ENCODE measurements at regions not wholly inside any gene's neighbourhood (a gene's known extent, or its start where the extent isn't known, plus 50 kb on each side); places are given as distances from the start of the nearest gene placed in this dataset.
"Not testable (repeated sequence)": the region's sequence is repeated elsewhere in the genome, so short reads cannot be mapped to it uniquely, and the experiment has no call there.

DNA sequence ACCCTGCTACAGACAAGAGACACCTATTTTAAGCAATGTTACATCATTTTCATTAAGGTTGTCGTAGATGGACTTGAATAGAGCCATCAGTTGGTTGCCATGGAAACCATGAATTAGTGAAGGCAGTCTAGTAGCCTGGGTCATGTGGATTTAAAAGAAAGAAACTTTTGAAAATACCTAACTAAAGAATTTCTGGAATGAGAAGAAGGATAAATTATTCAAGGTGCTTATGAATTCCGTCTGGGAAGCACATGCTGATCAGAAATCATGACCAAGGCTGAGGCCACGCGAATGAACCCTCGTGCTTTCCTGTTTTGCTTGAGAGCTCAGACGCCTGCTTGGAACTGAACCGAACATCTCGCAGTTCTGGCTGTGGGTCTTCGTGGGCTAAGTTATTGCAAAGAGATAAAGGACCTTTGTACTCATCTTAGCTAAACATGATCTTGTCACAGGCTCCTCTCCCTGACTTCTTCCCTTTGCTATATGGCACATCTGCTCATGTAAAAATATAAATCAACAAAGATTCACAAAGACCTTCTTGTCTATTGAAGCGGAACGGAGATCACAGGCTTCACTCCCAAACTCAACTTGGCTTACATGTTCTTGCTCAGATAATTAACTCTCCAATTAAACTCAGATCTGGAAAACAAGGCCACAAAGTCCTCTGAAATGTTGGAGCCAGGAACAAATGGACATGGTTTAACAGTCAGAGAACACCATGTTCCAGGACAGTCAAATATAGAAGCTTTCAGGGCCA is 140.2 kb downstream of the NUFIP1 start:
- no peak for DNase-seq

DNA sequence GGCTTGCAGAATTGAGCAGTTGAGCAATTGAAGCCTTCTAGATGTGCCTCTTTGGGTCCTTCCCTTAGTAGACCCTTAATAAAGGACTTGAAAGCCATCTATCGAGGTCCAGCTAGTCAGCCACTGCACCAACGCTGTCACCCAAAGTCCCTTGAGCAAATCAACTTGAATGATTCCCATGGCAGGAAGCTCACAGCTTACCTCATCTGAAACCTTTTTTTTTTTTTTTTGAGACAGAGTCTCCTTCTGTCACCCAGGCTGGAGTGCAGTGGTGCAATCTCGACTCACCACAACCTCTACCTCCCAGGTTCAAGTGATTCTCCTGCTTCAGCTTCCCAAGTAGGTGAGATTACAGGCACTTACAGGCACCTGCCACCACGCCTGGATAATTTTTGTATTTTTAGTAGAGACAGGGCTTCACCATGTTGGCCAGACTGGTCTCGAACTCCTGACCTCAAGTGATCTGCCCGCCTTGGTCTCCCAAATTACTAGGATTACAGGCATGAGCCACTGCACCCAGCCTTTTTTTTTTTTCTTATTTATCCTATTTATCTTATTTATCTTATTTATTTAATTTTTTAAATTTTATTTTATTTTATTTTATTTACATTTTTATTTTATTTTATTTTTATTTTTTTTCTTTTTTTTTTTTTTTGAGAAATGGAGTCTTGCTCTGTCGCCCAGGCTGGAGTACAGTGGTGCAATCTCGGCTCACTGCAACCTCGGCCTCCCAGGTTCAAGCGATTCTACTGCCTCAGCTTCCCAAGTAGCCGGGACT is 143.8 kb downstream of the NUFIP1 start:
- DNase-seq, result peak; percentile 51

DNA sequence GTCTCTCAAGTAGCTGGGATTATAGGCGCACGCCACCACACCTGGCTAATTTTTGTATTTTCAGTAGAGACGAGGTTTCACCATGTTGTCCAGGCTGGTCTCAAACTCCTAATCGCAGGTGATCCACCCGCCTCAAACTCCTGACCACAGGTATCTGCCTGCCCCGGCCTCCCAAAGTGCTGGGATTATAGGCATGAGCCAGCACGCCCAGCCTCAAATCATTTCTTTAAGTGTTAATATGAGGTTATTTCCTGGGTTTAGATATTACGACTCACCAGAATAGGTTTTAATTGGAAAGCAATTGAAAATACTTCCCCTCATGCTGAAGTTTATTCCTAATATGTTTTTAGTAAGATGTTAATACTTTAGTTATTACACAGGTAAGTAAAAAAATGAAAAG is 144.5 kb downstream of the NUFIP1 start:
- no peak for DNase-seq

DNA sequence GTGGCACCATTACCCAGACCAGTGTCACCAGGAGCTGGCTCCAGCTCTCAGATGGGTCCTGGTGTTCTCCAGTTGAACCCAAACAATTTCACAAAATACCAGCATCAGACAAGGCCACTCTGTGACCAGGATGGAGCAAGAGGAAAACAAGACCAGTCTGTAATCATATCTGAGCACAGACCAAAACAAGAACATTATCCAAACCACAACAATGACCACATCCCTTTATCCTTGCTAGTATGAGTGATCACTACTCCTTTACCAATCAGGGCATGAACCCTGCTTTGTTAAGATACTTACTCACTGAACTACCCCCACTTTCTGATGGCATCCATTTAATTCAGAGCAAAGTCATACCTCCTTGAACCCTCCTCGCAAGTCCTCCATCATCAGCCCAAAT is 145.9 kb downstream of the NUFIP1 start:
- no peak for DNase-seq

DNA sequence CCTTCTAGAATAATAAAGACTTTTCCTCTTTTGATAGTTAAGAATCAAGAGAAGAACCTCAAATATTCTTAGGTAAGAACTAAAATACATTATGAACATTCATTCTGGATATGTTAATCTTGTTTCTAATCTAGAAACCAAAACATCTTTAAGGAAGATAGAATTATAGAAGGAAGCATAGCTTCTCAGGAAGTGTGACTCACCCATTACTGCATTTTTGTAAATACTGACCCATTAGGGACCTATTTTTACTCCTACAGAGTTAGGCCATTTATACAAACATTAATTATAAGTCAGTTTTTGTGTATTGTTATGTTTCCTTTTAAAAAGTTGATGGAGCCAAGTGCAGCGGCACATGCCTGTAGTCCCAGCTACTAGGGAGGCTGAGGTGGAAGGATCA is 147.1 kb downstream of the NUFIP1 start:
- DNase-seq, result peak; percentile 21

DNA sequence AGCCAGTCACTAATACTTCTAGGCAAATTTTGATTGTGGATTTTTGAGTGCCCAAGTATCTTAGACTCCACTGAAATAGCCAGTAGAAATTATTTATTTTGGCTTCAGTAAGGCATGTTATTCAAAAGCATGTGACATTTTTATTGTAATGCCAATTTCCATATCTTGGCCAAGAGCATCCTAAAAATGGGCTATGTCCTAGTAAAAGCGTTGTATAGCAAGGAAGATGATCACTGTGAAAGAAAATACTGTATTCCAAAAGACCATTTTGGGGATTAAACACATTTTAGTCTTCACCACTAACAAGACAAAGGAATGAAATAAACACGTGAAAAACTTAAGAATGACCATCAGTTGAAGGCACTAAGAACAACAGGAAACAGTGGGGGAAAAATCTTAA is 149.1 kb downstream of the NUFIP1 start:
- no peak for DNase-seq

DNA sequence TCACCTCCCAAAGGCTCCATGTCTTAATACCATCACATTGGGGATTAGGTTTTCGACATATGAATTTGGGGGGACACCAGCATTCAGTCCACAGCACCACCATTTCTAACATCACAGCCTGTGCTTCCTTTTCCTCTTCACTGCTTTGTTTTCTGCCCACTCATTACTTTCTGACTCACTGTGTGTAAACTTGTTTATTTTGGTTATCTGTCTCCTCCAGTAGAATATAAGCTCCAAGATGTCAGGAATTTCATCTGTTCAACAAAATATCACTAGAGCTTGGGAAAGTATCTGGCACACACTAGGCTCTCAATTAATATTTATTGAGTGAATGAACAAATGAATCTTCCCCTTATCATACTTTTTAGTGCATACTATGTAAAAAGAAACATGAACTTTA is 152.0 kb downstream of the NUFIP1 start:
- DNase-seq, result peak; percentile 41

DNA sequence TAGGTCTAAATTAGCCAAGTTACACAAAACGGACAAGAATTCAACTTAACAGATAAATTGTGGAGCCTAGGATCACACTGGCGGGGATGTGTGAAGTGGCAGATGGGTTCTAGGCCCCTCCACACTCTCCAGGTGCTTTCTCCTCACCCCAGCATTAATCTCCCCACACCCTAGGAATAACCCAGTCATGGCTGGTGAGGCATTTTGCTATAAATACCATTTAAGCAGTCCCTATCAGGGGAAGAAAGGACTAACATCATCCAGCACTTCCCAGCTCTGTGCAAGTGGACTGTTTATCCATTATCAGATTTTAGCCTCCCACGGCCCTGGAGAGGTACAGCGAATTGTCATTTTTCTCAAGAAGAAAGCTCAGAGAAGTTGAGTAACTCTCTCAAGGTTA is 154.9 kb downstream of the NUFIP1 start:
- no peak for DNase-seq

DNA sequence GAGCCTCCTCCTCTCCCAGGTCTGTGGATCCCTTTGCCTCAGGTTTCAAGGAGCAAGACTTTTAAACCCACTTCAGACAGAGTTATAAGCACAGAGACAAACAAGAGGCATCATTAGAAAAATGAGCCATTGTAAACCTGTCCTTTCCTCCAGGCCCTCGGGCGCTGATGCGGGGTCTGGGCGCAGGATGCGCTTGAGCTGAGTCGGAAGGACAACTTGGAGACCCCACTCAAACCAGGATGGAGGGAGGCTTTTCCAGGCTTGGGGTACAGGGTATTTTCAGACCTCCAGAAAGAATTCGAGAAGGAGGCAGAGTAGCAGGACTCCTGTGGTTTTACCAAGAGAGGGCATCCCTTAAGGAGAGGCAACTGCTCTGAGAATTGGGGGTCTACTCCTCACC is 155.6 kb downstream of the NUFIP1 start:
- no peak for DNase-seq

DNA sequence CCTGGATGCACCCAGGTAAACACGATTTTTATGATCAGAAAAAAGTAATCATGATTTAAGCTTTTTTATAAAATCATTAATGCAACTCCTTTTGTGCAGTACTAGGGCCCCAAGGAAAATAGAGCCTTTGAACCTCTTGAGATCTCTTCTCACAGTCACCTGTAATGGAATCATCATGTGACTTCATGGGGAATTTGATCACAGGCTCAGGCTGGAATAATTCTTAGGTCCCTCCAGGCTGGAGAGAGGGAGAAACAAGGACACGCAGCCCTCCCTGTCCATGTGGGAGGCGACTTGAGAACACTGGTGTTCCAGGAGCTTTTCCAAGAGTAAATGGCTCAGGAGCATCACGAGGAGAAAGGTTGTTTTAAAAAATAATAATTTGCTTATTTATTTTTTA is 156.1 kb downstream of the NUFIP1 start:
- peak; percentile 80 for DNase-seq

DNA sequence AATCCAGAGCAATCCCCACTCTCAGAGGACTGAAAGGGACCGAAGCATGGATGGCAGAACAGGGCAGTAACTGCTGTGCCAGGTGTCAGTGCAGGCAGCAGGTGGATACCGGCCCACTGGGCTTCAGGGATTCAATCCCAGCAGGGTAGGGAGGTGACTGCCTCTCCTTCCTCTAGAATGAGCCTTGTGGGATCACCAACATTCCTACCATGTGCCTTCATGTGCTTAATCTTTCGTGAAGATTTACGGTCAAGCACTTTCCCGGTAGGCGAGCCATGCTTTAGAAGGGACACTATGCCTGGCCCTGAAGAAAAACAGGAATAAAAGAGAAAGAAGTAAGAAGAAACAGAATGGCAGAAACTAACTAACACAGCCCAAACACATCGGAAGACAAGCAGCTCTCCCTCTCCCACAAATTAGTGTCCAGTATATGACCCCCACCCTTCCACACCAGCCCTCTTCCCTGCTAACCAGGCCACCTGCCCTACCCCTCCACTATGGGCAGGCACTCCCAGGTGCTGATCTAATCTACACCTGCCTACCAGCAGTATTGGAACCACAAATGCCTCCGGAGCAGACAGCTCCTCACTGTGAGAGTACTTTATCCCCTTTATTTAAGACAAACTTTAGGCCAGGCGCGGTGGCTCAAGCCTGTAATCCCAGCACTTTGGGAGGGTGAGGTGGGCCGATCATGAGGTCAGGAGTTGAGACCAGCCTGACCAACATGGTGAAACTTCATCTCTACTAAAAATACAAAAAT is 162.5 kb downstream of the NUFIP1 start:
- DNase-seq, result peak; percentile 2

DNA sequence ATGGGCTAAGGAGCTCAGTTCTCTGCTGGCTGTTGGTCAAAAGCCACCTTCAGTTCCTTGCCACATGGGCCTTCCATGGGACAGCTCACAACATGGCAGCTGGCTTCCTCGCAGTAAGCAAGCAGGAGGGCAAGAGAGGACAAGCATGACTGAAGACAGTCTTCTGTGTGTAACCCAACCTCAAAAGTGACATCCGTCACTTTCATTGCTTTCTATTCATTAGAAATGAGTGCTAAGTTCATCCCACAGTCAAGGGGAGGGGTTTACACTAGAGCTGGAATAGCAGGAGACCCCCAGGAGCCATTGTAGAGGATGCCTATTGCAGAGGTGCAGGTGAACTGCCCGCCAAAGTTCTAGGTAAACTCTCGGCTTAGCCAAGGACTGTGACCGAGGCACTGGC is 163.3 kb downstream of the NUFIP1 start:
- DNase-seq, result no peak

DNA sequence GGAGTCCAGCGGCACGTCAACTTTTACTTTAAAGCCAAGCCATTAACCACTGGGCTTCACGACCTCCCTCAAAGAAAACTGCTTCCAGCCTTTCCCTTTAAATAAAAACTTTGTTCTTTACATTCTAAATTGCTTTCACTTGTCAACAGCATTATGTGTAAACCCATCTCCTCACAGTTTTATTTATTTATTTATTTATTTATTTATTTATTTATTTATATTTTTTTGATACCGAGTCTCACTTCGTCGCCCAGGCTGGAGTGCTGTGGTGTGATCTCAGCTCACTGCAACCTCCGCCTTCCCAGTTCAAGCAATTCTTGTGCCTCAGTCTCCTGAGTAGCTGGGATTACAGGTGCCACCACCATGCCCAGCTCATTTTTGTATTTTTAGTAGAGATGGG is 165.7 kb downstream of the NUFIP1 start:
- DNase-seq, result not testable (repeated sequence)

DNA sequence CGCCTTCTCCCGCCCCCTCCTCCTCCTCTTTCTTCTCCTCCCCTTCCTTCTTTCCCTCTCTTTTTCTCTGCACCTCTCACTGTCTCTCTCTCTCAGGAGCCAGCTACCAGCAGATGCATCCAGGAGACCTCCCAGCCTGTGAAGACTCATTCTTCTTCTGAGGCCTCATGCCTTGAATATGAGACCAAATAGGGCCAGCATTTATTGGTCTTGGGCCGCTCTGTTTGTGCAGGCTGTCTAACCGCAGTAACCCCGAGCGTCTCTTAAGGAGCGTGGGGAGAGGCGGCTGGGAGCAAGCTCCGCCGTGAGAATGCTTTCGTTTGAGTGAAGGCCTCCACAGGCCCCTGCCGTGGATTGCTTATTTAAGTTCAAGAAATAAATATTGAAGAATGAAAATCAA is 167.0 kb downstream of the NUFIP1 start:
- DNase-seq, result no peak

DNA sequence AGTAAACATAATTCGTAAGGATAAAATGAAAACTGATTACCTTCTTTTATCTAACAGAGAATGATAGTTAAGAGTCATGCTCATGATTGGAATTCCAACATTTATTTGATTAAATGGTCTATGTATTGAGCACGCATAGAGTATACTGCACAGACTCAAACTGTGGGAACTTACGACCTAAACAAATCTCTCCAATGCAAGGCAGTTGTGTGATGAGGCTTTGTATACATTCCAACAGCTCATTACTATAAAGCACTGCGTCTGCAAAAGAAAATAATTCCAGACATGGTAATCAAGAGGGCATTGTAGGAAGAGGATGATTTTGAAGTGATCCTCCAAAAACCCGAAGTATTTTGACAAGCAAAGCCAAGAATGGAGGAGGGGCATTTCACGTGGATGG is 169.5 kb downstream of the NUFIP1 start:
- DNase-seq, result peak; percentile 16

DNA sequence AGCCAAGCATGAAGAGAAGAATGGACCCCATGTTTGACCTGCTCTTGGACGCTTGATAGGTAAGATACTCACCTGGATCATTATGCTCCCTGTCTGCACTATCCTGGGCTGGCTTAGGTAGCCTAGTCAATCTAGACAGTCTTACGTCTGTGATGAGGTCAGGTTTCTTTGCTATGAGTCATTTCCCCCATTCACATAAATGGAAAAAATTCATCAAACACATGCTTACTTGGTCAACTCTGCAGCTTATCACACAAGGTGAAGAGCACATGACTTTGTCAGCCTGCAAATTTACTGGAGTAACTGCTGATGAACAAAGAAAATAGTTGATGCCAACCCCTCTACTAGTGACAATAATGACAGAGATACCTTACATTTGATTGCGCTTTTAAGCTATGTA is 170.0 kb downstream of the NUFIP1 start:
- peak; percentile 97 for DNase-seq

DNA sequence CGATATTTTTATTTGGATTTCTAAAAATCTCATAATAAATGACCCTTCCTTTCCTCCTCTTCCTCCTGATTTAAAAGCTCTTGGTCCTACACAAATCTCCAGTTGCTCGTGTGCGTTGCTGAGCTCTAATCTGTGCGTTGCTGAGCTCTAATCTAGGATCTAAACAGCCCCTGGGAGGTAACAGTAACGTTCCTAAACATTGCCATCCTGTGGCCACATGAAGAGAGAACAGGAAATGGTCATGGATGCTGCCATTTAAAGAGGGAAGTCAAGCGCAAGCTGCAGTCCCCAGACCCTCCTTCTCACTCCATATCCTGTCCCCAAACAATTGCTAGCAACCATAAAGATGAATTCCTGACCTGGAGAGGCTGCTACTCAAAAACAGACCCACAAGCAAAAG is 170.8 kb downstream of the NUFIP1 start:
- peak; percentile 84 for DNase-seq

DNA sequence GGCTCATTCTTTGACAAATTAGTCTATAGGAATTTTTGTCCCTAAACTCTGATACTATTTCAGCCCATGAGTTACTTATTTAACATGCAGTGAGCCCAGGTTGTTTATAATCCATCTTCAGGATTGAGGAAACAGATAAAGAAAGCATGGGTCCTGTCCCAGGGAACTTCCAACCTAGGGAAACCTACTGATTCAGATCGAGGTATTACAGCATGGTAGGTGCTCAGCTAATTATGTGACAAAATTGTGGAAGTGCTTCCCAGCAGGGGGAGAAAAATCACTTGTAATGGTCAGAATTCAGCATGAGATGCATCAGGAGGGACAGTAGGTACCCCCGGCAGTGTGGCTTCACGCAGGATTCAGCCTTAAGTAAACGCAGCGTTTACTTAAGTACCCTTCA is 171.3 kb downstream of the NUFIP1 start:
- no peak for DNase-seq

DNA sequence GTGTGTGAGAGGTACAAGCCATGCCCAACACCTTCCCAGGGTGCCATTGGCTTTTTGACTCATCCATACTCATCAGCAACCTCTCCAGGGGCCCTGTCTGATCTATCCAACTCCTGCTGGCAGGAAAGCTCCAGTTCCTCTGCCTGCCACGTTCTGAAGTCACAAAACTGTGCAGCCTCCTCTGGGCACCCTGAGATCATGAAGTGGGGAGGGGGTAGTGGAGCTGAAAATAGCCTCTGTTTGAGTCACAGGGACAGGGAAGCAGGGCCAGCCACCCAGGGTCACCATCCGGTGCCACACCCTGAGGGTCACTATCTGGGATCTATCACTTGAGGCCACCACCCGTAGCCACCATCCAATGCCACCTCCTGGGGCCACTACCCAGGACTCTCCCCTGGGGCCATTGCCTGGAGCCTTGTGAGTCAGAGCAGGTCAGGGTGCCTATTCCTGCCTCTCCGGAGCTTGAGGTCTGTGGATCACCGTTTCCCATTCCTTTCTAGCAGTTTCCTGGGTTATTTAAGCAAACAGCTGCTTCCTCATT is 172.1 kb downstream of the NUFIP1 start:
- DNase-seq, result peak; percentile 2

DNA sequence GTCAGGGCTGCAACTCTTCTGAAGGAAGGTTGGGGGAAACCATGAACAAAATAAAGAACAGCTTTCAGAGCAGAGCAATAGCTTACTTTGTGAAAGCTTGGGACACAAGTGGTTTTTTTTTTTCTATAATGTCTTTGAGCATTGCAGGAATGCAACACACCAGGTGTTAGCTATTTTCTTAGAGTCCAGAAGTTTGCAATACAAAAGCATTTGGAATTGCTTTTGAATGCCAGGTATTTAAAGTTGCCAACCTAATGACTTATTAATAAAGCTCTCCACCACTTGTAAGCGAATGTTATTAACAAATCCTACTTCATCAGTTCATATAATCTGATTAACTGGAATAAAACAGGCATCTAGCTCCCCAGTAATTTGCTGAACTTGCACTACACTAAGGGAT is 172.6 kb downstream of the NUFIP1 start:
- no peak for DNase-seq

DNA sequence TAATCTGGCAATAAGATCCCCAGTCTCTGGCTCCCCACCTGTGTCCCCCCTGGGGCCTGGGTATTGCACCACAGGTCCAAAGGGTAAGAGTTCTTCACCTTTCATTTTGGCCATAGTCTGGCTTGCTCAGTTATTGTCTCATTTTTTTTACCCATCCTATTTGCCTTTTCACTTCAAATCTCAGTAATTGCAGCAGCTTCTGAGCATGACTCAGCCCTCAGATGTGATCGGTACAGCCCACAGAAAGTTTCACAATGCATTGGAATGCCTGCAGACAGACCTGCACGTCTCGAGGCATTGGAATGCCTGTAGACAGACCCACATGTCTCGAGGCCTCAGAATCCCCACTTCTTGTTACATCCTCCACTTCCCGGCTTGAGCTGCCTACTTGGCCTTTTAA is 173.6 kb downstream of the NUFIP1 start:
- DNase-seq, result peak; percentile 65

DNA sequence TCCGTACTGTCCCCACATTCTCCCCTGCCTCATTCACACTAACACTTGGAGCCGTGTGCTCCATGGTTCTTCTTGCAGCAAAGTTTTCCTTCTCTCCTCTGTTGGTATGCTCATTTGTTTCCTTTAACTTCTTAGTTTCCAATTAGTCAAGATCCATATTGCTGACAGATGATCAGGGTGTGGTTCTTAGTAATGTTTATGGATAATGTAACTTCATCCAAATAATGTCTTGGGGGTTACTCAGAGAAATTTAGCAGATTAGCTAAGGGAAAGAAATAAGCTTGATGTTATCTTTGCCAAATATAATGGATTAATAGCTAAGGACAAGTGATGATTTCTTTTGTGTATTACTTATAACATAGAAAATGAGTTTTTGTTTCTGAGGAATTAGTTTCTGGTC is 174.4 kb downstream of the NUFIP1 start:
- no peak for DNase-seq

DNA sequence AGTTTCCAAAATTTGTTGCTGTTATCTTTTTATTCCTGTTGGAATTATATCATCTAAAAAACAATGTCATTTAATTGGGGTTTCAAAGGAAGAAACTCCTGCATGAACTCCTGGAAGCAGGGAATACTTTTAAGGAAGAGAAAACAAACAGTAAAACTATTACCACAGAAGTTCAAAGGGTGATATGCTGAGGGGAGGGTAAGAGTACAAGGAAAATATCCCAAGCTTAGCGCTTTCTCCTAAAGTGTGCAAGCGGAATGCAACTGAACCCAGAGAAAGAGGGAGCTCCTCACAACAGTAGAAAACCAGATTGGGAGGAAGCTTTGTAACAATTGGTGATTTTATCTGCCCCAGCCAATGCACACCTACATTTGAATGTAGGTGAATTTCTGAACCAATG is 175.1 kb downstream of the NUFIP1 start:
- DNase-seq, result no peak

DNA sequence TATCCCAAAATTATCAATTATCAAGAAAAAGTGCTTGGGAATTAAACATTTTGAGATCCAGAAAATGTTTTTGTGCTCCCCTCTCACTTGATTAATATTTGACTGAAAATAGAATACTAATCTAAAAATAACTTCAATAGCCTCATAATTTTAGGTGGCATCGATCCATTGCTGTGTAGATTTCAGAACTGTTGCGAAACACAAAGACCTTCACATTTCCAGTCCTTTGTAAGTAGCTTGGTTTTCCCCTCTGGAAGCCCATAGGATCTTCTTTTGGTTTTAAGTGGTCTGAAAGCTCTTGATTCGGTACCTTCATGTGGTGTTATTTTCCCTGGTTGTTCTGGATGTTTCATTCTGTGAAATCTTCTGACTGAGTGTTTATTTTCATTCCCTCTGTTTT is 176.5 kb downstream of the NUFIP1 start:
- no peak for DNase-seq
